ENCODE measurements at regions not wholly inside any gene's neighbourhood (a gene's known extent, or its start where the extent isn't known, plus 50 kb on each side); places are given as distances from the start of the nearest gene placed in this dataset.

GRCh38 chr3:73687106-73688004 lies 62.6 kb upstream of the PDZRN3 start (continued):
- TF ChIP-seq, protein P1, sequence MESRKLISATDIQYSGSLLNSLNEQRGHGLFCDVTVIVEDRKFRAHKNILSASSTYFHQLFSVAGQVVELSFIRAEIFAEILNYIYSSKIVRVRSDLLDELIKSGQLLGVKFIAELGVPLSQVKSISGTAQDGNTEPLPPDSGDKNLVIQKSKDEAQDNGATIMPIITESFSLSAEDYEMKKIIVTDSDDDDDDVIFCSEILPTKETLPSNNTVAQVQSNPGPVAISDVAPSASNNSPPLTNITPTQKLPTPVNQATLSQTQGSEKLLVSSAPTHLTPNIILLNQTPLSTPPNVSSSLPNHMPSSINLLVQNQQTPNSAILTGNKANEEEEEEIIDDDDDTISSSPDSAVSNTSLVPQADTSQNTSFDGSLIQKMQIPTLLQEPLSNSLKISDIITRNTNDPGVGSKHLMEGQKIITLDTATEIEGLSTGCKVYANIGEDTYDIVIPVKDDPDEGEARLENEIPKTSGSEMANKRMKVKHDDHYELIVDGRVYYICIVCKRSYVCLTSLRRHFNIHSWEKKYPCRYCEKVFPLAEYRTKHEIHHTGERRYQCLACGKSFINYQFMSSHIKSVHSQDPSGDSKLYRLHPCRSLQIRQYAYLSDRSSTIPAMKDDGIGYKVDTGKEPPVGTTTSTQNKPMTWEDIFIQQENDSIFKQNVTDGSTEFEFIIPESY (IDR thresholded peaks at IDR 0.05): no peak
- TF ChIP-seq, protein P2, sequence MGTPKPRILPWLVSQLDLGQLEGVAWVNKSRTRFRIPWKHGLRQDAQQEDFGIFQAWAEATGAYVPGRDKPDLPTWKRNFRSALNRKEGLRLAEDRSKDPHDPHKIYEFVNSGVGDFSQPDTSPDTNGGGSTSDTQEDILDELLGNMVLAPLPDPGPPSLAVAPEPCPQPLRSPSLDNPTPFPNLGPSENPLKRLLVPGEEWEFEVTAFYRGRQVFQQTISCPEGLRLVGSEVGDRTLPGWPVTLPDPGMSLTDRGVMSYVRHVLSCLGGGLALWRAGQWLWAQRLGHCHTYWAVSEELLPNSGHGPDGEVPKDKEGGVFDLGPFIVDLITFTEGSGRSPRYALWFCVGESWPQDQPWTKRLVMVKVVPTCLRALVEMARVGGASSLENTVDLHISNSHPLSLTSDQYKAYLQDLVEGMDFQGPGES (IDR thresholded peaks at IDR 0.05): no peak
- TF ChIP-seq PML (IDR thresholded peaks at IDR 0.05; ENCODE audit: low read length): no peak
- no peak for TF ChIP-seq CEBPB (IDR thresholded peaks at IDR 0.05; ENCODE audit: borderline replicate concordance in 1 of 2, low read depth in 2 of 2, low read length in 2 of 2)

- Histone ChIP-seq H3K27me3 (replicated peaks in 1 of 2; ENCODE audit: control insufficient read depth in 2 of 2, insufficient read depth in 2 of 2, low read length in 1 of 2) (no peaks in the 10 kb centered on the region), H3K27ac (ENCODE audit: control insufficient read depth, insufficient read depth) (no peak overlapping the region), H4K20me1 (ENCODE audit: control insufficient read depth, insufficient read depth) (no peaks in the 10 kb centered on the region), H3K4me2 (ENCODE audit: control insufficient read depth, insufficient read depth) (no peak overlapping the region), H3K79me2 (ENCODE audit: control insufficient read depth, insufficient read depth, low read length) (no peaks in the 10 kb centered on the region), H3K9me3 (replicated peaks; ENCODE audit: control insufficient read depth, insufficient read depth, low read length) (no peaks in the 10 kb centered on the region), H2AFZ (ENCODE audit: control insufficient read depth, low read depth, low read length) (no peak overlapping the region), H3K9ac (ENCODE audit: control insufficient read depth, insufficient read depth, low read length) (no peak overlapping the region), H3K36me3 (ENCODE audit: control insufficient read depth in 2 of 2, insufficient read depth in 2 of 2, low read length in 1 of 2) (no peaks in the 10 kb centered on the region), H3K4me1 (ENCODE audit: control insufficient read depth, insufficient read depth, low read length) (no peaks in the 10 kb centered on the region), H3K4me3 (no peak overlapping the region)
- DNase-seq (ENCODE audit: low read depth, low spot score): no peak
- WGBS (ENCODE audit: insufficient coverage, insufficient replicate concordance, low lambda C conversion rate, missing lambda C conversion rate): 15% methylated on average over 4 of the region's 4 CpGs
- ChIA-PET RAD21 (ENCODE audit: unreplicated experiment) (no interaction called here), SMC1A (ENCODE audit: uncharacterized antibody, unreplicated experiment) (no interaction called here), POLR2A (no interaction called here), CTCF (no interaction called here)
- no peak for FAIRE-seq
- in situ Hi-C loops (cut with MboI): no loop called here
- no TSS peak for BruUV-seq (replicated peaks)
- ATAC-seq: no peak
- intact Hi-C loops (cut with micrococcal nuclease; ENCODE audit: unreplicated experiment): no loop called here
- TF ChIP-seq RBBP5 (conservative IDR thresholded peaks at IDR 0.05): no peak
- no peak for TF ChIP-seq E4F1 (IDR thresholded peaks at IDR 0.05; ENCODE audit: borderline replicate concordance, partially characterized antibody)
- TF ChIP-seq EED (IDR thresholded peaks at IDR 0.05; ENCODE audit: low read depth): no peak
- TF ChIP-seq CEBPZ (IDR thresholded peaks at IDR 0.05; ENCODE audit: low read depth, low read length): no peak
- no peak for TF ChIP-seq MYC (IDR thresholded peaks at IDR 0.05; ENCODE audit: insufficient read depth, insufficient read length, insufficient replicate concordance, low read length, severe bottlenecking)
- TF ChIP-seq FOS (IDR thresholded peaks at IDR 0.05; ENCODE audit: borderline replicate concordance, extremely low read depth, insufficient read length): no peak
- no peak for TF ChIP-seq IRF4 (IDR thresholded peaks at IDR 0.05; ENCODE audit: low read depth, low read length)
- TF ChIP-seq SMC3 (IDR thresholded peaks at IDR 0.05; ENCODE audit: borderline replicate concordance, low read length): no peak
- no peak for TF ChIP-seq SP1 (IDR thresholded peaks at IDR 0.05; ENCODE audit: low read depth, low read length)
Observed at GRCh38 chr3:73685061-73685460, 60.3 kb upstream of the PDZRN3 start.

Measured in GM12878 (cell line).